ENCODE measurements at regions not wholly inside any gene's neighbourhood (a gene's known extent, or its start where the extent isn't known, plus 50 kb on each side); places are given as distances from the start of the nearest gene placed in this dataset.

GRCh38 chr5:38093855-38094254 is 164.5 kb upstream of the EGFLAM start:
- DNase-seq (ENCODE audit: low read depth) = no peak

GRCh38 chr5:38086777-38087176 is 171.6 kb upstream of the EGFLAM start:
- Histone ChIP-seq H3K36me3 (ENCODE audit: control insufficient read depth, insufficient read depth, low read length) (no peaks in the 10 kb centered on the region), H3K27me3 (ENCODE audit: control insufficient read depth, insufficient read depth, low read length) (no peaks in the 10 kb centered on the region), H3K4me3 (ENCODE audit: low read depth, low read length) (no peak overlapping the region)
- DNase-seq (ENCODE audit: low read depth) = no peak
- TF ChIP-seq, protein P1, sequence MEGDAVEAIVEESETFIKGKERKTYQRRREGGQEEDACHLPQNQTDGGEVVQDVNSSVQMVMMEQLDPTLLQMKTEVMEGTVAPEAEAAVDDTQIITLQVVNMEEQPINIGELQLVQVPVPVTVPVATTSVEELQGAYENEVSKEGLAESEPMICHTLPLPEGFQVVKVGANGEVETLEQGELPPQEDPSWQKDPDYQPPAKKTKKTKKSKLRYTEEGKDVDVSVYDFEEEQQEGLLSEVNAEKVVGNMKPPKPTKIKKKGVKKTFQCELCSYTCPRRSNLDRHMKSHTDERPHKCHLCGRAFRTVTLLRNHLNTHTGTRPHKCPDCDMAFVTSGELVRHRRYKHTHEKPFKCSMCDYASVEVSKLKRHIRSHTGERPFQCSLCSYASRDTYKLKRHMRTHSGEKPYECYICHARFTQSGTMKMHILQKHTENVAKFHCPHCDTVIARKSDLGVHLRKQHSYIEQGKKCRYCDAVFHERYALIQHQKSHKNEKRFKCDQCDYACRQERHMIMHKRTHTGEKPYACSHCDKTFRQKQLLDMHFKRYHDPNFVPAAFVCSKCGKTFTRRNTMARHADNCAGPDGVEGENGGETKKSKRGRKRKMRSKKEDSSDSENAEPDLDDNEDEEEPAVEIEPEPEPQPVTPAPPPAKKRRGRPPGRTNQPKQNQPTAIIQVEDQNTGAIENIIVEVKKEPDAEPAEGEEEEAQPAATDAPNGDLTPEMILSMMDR (IDR thresholded peaks at IDR 0.05; ENCODE audit: insufficient read depth, low read length, severe bottlenecking) = no peak
- no peak for FAIRE-seq

More at GRCh38 chr5:38093855-38094254, 164.5 kb upstream of the EGFLAM start:
- Histone ChIP-seq H3K36me3 (ENCODE audit: control insufficient read depth, insufficient read depth, low read length) (no peaks in the 10 kb centered on the region), H3K4me3 (ENCODE audit: low read depth, low read length) (no peak overlapping the region), H3K27me3 (ENCODE audit: control insufficient read depth, insufficient read depth, low read length) (no peaks in the 10 kb centered on the region)
- TF ChIP-seq, protein P1 (IDR thresholded peaks at IDR 0.05; ENCODE audit: insufficient read depth, low read length, severe bottlenecking) = no peak
- FAIRE-seq = no peak

DNA sequence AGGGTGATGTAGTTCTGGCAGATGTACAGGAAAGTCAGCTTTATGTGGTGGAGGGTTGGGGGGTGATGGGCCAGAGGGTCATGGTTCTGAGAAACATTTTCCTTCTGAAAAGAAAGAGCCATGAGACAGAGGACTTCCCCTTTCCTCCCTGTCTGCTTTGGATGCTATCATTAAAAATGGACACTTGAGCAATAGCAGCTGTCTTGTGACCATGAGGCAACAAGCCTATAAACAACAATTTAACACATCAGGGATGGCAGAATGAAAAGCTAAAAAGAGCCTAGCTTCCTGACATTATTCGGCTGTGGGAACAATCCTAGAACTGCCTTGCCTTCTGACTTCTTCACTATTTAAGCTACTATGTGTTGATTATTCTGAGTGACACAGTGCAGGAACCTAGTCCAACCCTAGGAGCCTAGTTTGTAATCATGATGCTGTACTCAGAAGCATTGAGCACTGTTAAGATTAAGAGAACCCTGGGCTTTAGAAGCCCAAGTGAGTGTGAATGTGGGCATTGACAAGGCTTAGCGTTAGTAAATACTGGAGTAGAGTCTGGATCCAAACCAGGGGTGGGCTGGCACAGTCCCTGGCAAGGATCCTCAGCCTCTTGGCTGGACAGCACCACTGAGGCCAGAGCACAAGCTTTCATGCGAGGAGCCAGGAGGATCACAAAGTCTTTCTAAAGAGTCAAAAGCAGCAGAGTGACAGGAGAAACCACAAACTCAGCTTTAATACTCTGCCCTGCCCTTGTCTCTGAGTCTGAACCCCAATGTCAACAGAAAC is 178.5 kb upstream of the EGFLAM start:
- H3K36me3 ChIP-seq (ENCODE audit: control insufficient read depth, insufficient read depth, low read length) = no peaks in the 10 kb centered on the region
- TF ChIP-seq, protein P1 (IDR thresholded peaks at IDR 0.05; ENCODE audit: insufficient read depth, low read length, severe bottlenecking) = no peak
- DNase-seq (ENCODE audit: low read depth) (no peak), FAIRE-seq (no peak)
- H3K27me3 ChIP-seq (ENCODE audit: control insufficient read depth, insufficient read depth, low read length) = no peaks in the 10 kb centered on the region
- no peak overlapping the region for H3K4me3 ChIP-seq (ENCODE audit: low read depth, low read length)

DNA sequence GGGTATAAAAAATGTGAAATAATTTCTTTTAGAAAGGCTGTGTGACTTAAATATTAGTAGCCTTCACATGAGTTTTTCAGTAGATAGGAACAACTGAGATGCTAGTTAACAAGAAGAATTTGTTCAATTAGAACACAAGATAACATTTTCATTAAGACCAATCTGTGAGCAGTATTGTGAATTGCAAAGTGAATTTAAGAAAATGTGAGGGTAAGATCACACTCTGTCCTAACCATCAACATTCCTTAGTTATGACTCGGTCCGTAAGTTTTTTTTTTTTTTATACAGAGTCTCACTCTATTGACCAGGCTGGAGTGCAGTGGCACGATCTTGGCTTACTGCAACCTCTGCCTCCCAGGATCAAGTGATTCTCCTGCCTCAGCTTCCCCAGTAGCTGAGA is 180.2 kb upstream of the EGFLAM start:
- H3K4me3 ChIP-seq (ENCODE audit: low read depth, low read length) = no peak overlapping the region
- no peaks in the 10 kb centered on the region for H3K27me3 ChIP-seq (ENCODE audit: control insufficient read depth, insufficient read depth, low read length)
- no peaks in the 10 kb centered on the region for H3K36me3 ChIP-seq (ENCODE audit: control insufficient read depth, insufficient read depth, low read length)
- FAIRE-seq (no peak), DNase-seq (ENCODE audit: low read depth) (peak; percentile 28)
- TF ChIP-seq, protein P1 (IDR thresholded peaks at IDR 0.05; ENCODE audit: insufficient read depth, low read length, severe bottlenecking) = no peak

DNA sequence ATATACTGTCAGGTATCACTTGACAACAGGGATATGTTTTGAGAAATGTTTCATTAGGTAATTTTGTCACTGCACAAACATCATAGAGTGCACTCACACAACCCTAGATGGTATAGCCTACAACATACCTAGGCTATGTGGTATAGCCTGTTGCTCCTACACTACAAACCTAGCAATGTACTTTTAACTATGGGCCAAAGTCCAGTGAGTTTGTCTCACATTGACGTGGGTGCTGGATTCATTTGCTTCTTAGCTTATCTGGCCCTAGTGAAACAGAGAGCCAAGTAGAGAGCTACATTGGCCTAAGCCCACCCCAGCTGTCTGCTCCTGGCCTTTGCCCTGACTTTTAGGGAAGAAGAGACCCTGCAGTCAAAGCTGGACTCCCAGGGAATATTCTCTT is 180.7 kb upstream of the EGFLAM start:
- Histone ChIP-seq H3K36me3 (ENCODE audit: control insufficient read depth, insufficient read depth, low read length) (no peaks in the 10 kb centered on the region), H3K4me3 (ENCODE audit: low read depth, low read length) (no peak overlapping the region), H3K27me3 (ENCODE audit: control insufficient read depth, insufficient read depth, low read length) (no peaks in the 10 kb centered on the region)
- DNase-seq (ENCODE audit: low read depth) (no peak), FAIRE-seq (no peak)
- TF ChIP-seq, protein P1 (IDR thresholded peaks at IDR 0.05; ENCODE audit: insufficient read depth, low read length, severe bottlenecking) = no peak

All from bronchial epithelial cell (primary cell).